GM06990 (cell line): ENCODE measurements at regions not wholly inside any gene's neighbourhood (a gene's known extent, or its start where the extent isn't known, plus 50 kb on each side); places are given as distances from the start of the nearest gene placed in this dataset.

ENCODE experiments used
- DNase-seq: peaks from one replicate; pipeline ENCODE4 v3.0.0-alpha.2; 2011; ENCODE audit not compliant: insufficient read length; ENCODE audit errors: extremely low read depth
- H3K27me3 ChIP-seq: replicated peaks from 2 replicates; pipeline ENCODE4 v1.6.0; 2011; ENCODE audit warnings: low read length; ENCODE audit not compliant: control insufficient read depth, insufficient read depth
- H3K36me3 ChIP-seq: 2 replicates; pipeline ENCODE4 v1.5.1; 2011; ENCODE audit warnings: low read length; ENCODE audit not compliant: control insufficient read depth, insufficient read depth
- H3K4me3 ChIP-seq: replicated peaks from 2 replicates; pipeline ENCODE4 v1.5.1; 2011; ENCODE audit warnings: low read depth, mild to moderate bottlenecking, control low read depth, low read length
- TF ChIP-seq, protein P1 (sequence below): IDR thresholded peaks from 2 replicates; pipeline ENCODE4 v1.5.1; 2011; ENCODE audit warnings: low read length, control low read depth, mild to moderate bottlenecking, inconsistent platforms; ENCODE audit not compliant: insufficient read depth, poor library complexity, severe bottlenecking

- no peak for DNase-seq
- Histone ChIP-seq H3K27me3 (no peaks in the 10 kb centered on the region), H3K4me3 (no peak overlapping the region), H3K36me3 (no peaks in the 10 kb centered on the region)
- TF ChIP-seq, protein P1, sequence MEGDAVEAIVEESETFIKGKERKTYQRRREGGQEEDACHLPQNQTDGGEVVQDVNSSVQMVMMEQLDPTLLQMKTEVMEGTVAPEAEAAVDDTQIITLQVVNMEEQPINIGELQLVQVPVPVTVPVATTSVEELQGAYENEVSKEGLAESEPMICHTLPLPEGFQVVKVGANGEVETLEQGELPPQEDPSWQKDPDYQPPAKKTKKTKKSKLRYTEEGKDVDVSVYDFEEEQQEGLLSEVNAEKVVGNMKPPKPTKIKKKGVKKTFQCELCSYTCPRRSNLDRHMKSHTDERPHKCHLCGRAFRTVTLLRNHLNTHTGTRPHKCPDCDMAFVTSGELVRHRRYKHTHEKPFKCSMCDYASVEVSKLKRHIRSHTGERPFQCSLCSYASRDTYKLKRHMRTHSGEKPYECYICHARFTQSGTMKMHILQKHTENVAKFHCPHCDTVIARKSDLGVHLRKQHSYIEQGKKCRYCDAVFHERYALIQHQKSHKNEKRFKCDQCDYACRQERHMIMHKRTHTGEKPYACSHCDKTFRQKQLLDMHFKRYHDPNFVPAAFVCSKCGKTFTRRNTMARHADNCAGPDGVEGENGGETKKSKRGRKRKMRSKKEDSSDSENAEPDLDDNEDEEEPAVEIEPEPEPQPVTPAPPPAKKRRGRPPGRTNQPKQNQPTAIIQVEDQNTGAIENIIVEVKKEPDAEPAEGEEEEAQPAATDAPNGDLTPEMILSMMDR = no peak
These were observed 102.1 kb upstream of the FBXL17 start for GRCh38 chr5:108484035-108484434.

- Histone ChIP-seq H3K36me3 (no peaks in the 10 kb centered on the region), H3K4me3 (no peak overlapping the region), H3K27me3 (no peaks in the 10 kb centered on the region)
- DNase-seq = peak; percentile 13
- TF ChIP-seq, protein P1 = peak; percentile 50
These were observed 99.5 kb upstream of the FBXL17 start for GRCh38 chr5:108481355-108481931.

- Histone ChIP-seq H3K4me3 (no peak overlapping the region), H3K27me3 (no peaks in the 10 kb centered on the region), H3K36me3 (no peaks in the 10 kb centered on the region)
- TF ChIP-seq, protein P1 = no peak
- no peak for DNase-seq
These were observed 90.3 kb upstream of the FBXL17 start for GRCh38 chr5:108472237-108472636.

- Histone ChIP-seq H3K36me3 (no peaks in the 10 kb centered on the region), H3K27me3 (no peaks in the 10 kb centered on the region), H3K4me3 (no peak overlapping the region)
- DNase-seq = no peak
- TF ChIP-seq, protein P1 = no peak
These were observed 85.7 kb upstream of the FBXL17 start for GRCh38 chr5:108467563-108467962.

GRCh38 chr5:108461628-108462367 is 79.9 kb upstream of the FBXL17 start:
- TF ChIP-seq, protein P1 = no peak
- H3K27me3 ChIP-seq = no peaks in the 10 kb centered on the region
- DNase-seq = no peak
- no peak overlapping the region for H3K4me3 ChIP-seq
- no peaks in the 10 kb centered on the region for H3K36me3 ChIP-seq
